WTC11 (cell line): ENCODE measurements at regions not wholly inside any gene's neighbourhood (a gene's known extent, or its start where the extent isn't known, plus 50 kb on each side); places are given as distances from the start of the nearest gene placed in this dataset.

ENCODE experiments used
- ATAC-seq: fragments of 200-7000 bp; cut with Tn5 transposase; 2 replicates; pipeline ENCODE4 v1.10.0; 2021; ENCODE audit warnings: mild to moderate bottlenecking, moderate library complexity
- CTCF ChIA-PET: fragments of 300-600 bp; sonication (Branson Sonifier 250); formaldehyde crosslinking; loops from one replicate; lab custom pipeline; 2021; ENCODE audit warnings: antibody characterized with exemption; lab: Charles Lee
- POLR2A ChIA-PET: fragments of 350-600 bp; sonication (Branson Sonifier 250); formaldehyde crosslinking; loops from one replicate; lab custom pipeline; 2021; ENCODE audit warnings: antibody characterized with exemption; lab: Charles Lee
- DNase-seq: peaks from one replicate; pipeline ENCODE4 v3.0.0; 2021; ENCODE audit warnings: low spot score
- H3K27ac Mint-ChIP-seq: 2 replicates; pipeline ENCODE4 v1.8.0; 2021; ENCODE audit warnings: mixed read lengths
- H3K27me3 Mint-ChIP-seq: 2 replicates; pipeline ENCODE4 v1.8.0; 2021; ENCODE audit warnings: low read depth, mild to moderate bottlenecking, moderate library complexity, mixed read lengths
- H3K36me3 Mint-ChIP-seq: 2 replicates; pipeline ENCODE4 v1.8.0; 2021; ENCODE audit warnings: mixed read lengths
- H3K4me1 Mint-ChIP-seq: 2 replicates; pipeline ENCODE4 v1.8.0; 2022; ENCODE audit warnings: mixed read lengths
- H3K4me3 Mint-ChIP-seq: 2 replicates; pipeline ENCODE4 v1.8.0; 2021; ENCODE audit warnings: mild to moderate bottlenecking, moderate library complexity, mixed read lengths
- H3K9me3 Mint-ChIP-seq: 2 replicates; pipeline ENCODE4 v1.8.0; 2021; ENCODE audit warnings: mixed read lengths
- CBFB ChIP-seq: sonication (generic); formaldehyde crosslinking; IDR thresholded peaks from 2 replicates; pipeline ENCODE4 v1.8.1; 2022; ENCODE audit warnings: mild to moderate bottlenecking, low read depth, missing genetic modification reagents
- HMGA2 ChIP-seq: fragments of 250-450 bp; sonication (Bioruptor Pico); IDR thresholded peaks from 2 replicates; pipeline ENCODE4 v1.4.0; 2021; ENCODE audit warnings: mild to moderate bottlenecking, moderate library complexity
- IRF2 ChIP-seq: sonication (generic); formaldehyde crosslinking; IDR thresholded peaks from 2 replicates; pipeline ENCODE4 v1.8.0; 2022; ENCODE audit warnings: low read depth, missing genetic modification reagents, borderline replicate concordance
- JUN ChIP-seq: sonication (generic); formaldehyde crosslinking; IDR thresholded peaks from 2 replicates; pipeline ENCODE4 v1.8.0; 2023; ENCODE audit warnings: mild to moderate bottlenecking, missing genetic modification reagents
- NR2C2 ChIP-seq: sonication (generic); formaldehyde crosslinking; IDR thresholded peaks from 2 replicates; pipeline ENCODE4 v1.8.0; 2022; ENCODE audit warnings: mild to moderate bottlenecking, missing genetic modification reagents
- NR3C1 ChIP-seq: sonication (generic); formaldehyde crosslinking; conservative IDR thresholded peaks from 2 replicates; pipeline ENCODE4 v1.8.1; 2023; ENCODE audit warnings: low read depth, mild to moderate bottlenecking, missing genetic modification reagents
- PRRX2 ChIP-seq: fragments of 250-450 bp; sonication (Bioruptor Pico); IDR thresholded peaks from 2 replicates; pipeline ENCODE4 v1.8.0; 2021; ENCODE audit warnings: mild to moderate bottlenecking
- TCF7 ChIP-seq: sonication (generic); formaldehyde crosslinking; IDR thresholded peaks from 2 replicates; pipeline ENCODE4 v1.8.0; 2022; ENCODE audit warnings: mild to moderate bottlenecking, low read depth, missing genetic modification reagents, moderate library complexity
- ZNF138 ChIP-seq: sonication (generic); formaldehyde crosslinking; conservative IDR thresholded peaks from 2 replicates; pipeline ENCODE4 v1.8.1; 2022; ENCODE audit warnings: mild to moderate bottlenecking, moderate library complexity, missing genetic modification reagents
- ZNF232 ChIP-seq: sonication (generic); formaldehyde crosslinking; IDR thresholded peaks from 2 replicates; pipeline ENCODE4 v1.8.0; 2022; ENCODE audit warnings: mild to moderate bottlenecking, missing genetic modification reagents
- ZNF317 ChIP-seq: sonication (generic); formaldehyde crosslinking; IDR thresholded peaks from 2 replicates; pipeline ENCODE4 v1.8.1; 2023; ENCODE audit warnings: low read depth, mild to moderate bottlenecking, moderate library complexity, missing genetic modification reagents, borderline replicate concordance
- TF ChIP-seq, protein P1 (sequence below): sonication (generic); formaldehyde crosslinking; IDR thresholded peaks from 2 replicates; pipeline ENCODE4 v1.8.1; 2023; ENCODE audit warnings: mild to moderate bottlenecking, missing genetic modification reagents, moderate library complexity
- TF ChIP-seq, protein P2 (sequence below): sonication (generic); formaldehyde crosslinking; IDR thresholded peaks from 2 replicates; pipeline ENCODE4 v1.8.0; 2022; ENCODE audit warnings: mild to moderate bottlenecking, missing genetic modification reagents
- TF ChIP-seq, protein P3 (sequence below): fragments of 250-450 bp; sonication (Bioruptor Pico); IDR thresholded peaks from 2 replicates; pipeline ENCODE4 v1.9.0; 2021; ENCODE audit warnings: mild to moderate bottlenecking, borderline replicate concordance
- TF ChIP-seq, protein P4 (sequence below): sonication (generic); formaldehyde crosslinking; IDR thresholded peaks from 2 replicates; pipeline ENCODE4 v1.8.1; 2022; ENCODE audit warnings: low read depth, missing genetic modification reagents, borderline replicate concordance
- TF ChIP-seq, protein P5 (sequence below): fragments of 250-450 bp; sonication (Bioruptor Pico); IDR thresholded peaks from 2 replicates; pipeline ENCODE4 v1.9.0; 2021; ENCODE audit warnings: mild to moderate bottlenecking
- TF ChIP-seq, protein P6 (sequence below): sonication (generic); formaldehyde crosslinking; IDR thresholded peaks from 2 replicates; pipeline ENCODE4 v1.8.1; 2022; ENCODE audit warnings: missing genetic modification reagents, borderline replicate concordance
- TF ChIP-seq, protein P7 (sequence below): sonication (generic); formaldehyde crosslinking; IDR thresholded peaks from 2 replicates; pipeline ENCODE4 v1.8.0; 2023; ENCODE audit warnings: mild to moderate bottlenecking, missing genetic modification reagents
- TF ChIP-seq, protein P8 (sequence below): sonication (generic); formaldehyde crosslinking; IDR thresholded peaks from 2 replicates; pipeline ENCODE4 v1.8.1; 2022; ENCODE audit warnings: mild to moderate bottlenecking, missing genetic modification reagents, moderate library complexity, borderline replicate concordance

DNA sequence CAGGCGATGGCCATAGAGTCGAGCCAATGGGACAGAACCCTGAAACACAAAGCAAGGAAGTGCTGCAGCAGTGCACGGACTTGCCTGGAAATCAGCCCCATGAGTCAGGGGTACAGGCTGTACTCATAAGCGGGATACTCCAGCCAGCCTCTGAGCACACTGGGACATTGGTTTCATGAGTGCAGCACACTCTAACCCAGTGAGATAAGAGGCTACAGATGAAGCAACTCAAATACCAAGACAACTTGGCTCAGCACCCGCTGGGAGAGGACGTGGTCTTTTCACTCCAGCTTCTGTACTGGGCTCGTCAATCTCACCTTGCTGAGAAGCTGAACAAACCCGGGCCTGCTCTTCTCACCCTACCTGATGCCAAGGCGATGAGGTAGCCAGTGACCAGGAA, 98.2 kb downstream of the AXIN2 start (continued):
- TF ChIP-seq, protein P1, sequence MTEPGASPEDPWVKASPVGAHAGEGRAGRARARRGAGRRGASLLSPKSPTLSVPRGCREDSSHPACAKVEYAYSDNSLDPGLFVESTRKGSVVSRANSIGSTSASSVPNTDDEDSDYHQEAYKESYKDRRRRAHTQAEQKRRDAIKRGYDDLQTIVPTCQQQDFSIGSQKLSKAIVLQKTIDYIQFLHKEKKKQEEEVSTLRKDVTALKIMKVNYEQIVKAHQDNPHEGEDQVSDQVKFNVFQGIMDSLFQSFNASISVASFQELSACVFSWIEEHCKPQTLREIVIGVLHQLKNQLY, result no peak
- TF ChIP-seq, protein P2, sequence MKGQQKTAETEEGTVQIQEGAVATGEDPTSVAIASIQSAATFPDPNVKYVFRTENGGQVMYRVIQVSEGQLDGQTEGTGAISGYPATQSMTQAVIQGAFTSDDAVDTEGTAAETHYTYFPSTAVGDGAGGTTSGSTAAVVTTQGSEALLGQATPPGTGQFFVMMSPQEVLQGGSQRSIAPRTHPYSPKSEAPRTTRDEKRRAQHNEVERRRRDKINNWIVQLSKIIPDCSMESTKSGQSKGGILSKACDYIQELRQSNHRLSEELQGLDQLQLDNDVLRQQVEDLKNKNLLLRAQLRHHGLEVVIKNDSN (CRISPR knock-in tag), result no peak
- TF ChIP-seq PRRX2 (CRISPR knock-in tag) (no peak), ZNF232 (CRISPR knock-in tag) (no peak), JUN (CRISPR knock-in tag) (no peak), ZNF138 (CRISPR knock-in tag) (no peak), NR3C1 (CRISPR knock-in tag) (no peak), TCF7 (no peak)
- TF ChIP-seq, protein P3, sequence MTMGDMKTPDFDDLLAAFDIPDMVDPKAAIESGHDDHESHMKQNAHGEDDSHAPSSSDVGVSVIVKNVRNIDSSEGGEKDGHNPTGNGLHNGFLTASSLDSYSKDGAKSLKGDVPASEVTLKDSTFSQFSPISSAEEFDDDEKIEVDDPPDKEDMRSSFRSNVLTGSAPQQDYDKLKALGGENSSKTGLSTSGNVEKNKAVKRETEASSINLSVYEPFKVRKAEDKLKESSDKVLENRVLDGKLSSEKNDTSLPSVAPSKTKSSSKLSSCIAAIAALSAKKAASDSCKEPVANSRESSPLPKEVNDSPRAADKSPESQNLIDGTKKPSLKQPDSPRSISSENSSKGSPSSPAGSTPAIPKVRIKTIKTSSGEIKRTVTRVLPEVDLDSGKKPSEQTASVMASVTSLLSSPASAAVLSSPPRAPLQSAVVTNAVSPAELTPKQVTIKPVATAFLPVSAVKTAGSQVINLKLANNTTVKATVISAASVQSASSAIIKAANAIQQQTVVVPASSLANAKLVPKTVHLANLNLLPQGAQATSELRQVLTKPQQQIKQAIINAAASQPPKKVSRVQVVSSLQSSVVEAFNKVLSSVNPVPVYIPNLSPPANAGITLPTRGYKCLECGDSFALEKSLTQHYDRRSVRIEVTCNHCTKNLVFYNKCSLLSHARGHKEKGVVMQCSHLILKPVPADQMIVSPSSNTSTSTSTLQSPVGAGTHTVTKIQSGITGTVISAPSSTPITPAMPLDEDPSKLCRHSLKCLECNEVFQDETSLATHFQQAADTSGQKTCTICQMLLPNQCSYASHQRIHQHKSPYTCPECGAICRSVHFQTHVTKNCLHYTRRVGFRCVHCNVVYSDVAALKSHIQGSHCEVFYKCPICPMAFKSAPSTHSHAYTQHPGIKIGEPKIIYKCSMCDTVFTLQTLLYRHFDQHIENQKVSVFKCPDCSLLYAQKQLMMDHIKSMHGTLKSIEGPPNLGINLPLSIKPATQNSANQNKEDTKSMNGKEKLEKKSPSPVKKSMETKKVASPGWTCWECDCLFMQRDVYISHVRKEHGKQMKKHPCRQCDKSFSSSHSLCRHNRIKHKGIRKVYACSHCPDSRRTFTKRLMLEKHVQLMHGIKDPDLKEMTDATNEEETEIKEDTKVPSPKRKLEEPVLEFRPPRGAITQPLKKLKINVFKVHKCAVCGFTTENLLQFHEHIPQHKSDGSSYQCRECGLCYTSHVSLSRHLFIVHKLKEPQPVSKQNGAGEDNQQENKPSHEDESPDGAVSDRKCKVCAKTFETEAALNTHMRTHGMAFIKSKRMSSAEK, result no peak
- TF ChIP-seq, protein P4, sequence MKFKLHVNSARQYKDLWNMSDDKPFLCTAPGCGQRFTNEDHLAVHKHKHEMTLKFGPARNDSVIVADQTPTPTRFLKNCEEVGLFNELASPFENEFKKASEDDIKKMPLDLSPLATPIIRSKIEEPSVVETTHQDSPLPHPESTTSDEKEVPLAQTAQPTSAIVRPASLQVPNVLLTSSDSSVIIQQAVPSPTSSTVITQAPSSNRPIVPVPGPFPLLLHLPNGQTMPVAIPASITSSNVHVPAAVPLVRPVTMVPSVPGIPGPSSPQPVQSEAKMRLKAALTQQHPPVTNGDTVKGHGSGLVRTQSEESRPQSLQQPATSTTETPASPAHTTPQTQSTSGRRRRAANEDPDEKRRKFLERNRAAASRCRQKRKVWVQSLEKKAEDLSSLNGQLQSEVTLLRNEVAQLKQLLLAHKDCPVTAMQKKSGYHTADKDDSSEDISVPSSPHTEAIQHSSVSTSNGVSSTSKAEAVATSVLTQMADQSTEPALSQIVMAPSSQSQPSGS (CRISPR knock-in tag), result no peak
- TF ChIP-seq, protein P5, sequence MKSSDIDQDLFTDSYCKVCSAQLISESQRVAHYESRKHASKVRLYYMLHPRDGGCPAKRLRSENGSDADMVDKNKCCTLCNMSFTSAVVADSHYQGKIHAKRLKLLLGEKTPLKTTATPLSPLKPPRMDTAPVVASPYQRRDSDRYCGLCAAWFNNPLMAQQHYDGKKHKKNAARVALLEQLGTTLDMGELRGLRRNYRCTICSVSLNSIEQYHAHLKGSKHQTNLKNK, result no peak
- TF ChIP-seq, protein P6, sequence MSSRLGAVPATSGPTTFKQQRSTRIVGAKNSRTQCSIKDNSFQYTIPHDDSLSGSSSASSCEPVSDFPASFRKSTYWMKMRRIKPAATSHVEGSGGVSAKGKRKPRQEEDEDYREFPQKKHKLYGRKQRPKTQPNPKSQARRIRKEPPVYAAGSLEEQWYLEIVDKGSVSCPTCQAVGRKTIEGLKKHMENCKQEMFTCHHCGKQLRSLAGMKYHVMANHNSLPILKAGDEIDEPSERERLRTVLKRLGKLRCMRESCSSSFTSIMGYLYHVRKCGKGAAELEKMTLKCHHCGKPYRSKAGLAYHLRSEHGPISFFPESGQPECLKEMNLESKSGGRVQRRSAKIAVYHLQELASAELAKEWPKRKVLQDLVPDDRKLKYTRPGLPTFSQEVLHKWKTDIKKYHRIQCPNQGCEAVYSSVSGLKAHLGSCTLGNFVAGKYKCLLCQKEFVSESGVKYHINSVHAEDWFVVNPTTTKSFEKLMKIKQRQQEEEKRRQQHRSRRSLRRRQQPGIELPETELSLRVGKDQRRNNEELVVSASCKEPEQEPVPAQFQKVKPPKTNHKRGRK (CRISPR knock-in tag), result no peak

DNA sequence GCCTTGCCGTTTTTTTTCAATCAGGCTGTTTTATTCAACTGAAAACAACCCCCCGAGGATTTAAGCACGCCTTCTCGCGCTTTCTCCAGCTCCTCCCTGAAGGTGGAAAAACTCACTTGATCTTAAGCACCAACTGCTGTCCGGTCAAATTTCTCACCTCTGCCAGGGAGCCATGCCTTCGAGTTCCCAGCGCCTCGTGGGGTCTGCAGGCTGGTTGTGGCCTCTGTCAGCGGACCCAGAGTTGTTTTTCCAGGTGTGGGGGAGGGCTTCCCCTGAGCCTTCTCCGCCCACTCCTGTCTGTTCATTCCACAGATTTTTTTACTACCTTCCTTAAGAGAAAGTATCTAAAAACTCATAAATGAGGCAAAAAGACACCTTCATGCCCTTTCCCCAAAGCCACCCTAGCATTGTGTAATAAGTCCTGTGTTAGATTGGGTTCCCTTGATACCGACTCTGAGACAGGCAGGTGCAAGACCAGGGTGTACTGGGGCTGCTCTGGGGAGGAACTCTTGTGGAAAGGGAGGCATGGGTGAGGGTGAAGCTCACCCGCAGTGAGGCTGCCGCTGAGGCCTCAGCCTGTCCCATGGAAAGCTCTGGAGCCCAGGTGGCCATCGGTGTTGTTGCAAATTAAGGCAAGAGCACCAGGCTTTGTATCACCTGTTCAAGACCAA, 101.6 kb downstream of the AXIN2 start:
- no peak for DNase-seq
- CTCF ChIA-PET, result interaction anchor here (0.6 kb wide), 1 partner anchor 210 kb away, joined by 3 read pairs; no protein-coding TSS in a partner anchor
- no peak overlapping the region for H3K27ac Mint-ChIP-seq
- no peak overlapping the region for H3K4me3 Mint-ChIP-seq
- POLR2A ChIA-PET, result interaction anchor here (0.6 kb wide), 1 partner anchor 84 kb away, joined by 3 read pairs; no protein-coding TSS in a partner anchor
- peaks cover 55% of the 10 kb centered on the region for H3K4me1 Mint-ChIP-seq
- H3K36me3 Mint-ChIP-seq, result no peaks in the 10 kb centered on the region
- no peaks in the 10 kb centered on the region; the same call in 1 of the 2 replicates for H3K27me3 Mint-ChIP-seq
- H3K9me3 Mint-ChIP-seq, result no peaks in the 10 kb centered on the region
- ATAC-seq, result 0 out of 2 replicates have a peak, but pooled peaks have one; percentile 17
- TF ChIP-seq, protein P7, sequence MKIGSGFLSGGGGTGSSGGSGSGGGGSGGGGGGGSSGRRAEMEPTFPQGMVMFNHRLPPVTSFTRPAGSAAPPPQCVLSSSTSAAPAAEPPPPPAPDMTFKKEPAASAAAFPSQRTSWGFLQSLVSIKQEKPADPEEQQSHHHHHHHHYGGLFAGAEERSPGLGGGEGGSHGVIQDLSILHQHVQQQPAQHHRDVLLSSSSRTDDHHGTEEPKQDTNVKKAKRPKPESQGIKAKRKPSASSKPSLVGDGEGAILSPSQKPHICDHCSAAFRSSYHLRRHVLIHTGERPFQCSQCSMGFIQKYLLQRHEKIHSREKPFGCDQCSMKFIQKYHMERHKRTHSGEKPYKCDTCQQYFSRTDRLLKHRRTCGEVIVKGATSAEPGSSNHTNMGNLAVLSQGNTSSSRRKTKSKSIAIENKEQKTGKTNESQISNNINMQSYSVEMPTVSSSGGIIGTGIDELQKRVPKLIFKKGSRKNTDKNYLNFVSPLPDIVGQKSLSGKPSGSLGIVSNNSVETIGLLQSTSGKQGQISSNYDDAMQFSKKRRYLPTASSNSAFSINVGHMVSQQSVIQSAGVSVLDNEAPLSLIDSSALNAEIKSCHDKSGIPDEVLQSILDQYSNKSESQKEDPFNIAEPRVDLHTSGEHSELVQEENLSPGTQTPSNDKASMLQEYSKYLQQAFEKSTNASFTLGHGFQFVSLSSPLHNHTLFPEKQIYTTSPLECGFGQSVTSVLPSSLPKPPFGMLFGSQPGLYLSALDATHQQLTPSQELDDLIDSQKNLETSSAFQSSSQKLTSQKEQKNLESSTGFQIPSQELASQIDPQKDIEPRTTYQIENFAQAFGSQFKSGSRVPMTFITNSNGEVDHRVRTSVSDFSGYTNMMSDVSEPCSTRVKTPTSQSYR (CRISPR knock-in tag), result no peak
- TF ChIP-seq, protein P8, sequence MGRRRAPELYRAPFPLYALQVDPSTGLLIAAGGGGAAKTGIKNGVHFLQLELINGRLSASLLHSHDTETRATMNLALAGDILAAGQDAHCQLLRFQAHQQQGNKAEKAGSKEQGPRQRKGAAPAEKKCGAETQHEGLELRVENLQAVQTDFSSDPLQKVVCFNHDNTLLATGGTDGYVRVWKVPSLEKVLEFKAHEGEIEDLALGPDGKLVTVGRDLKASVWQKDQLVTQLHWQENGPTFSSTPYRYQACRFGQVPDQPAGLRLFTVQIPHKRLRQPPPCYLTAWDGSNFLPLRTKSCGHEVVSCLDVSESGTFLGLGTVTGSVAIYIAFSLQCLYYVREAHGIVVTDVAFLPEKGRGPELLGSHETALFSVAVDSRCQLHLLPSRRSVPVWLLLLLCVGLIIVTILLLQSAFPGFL (CRISPR knock-in tag), result no peak
- TF ChIP-seq IRF2 (CRISPR knock-in tag) (no peak), HMGA2 (CRISPR knock-in tag) (no peak), CBFB (no peak), NR2C2 (CRISPR knock-in tag) (no peak), ZNF317 (CRISPR knock-in tag) (no peak)
